Cardiac muscle cell (in vitro differentiated cells and primary cell): ENCODE measurements at regions not wholly inside any gene's neighbourhood (a gene's known extent, or its start where the extent isn't known, plus 50 kb on each side); places are given as distances from the start of the nearest gene placed in this dataset.

ENCODE experiments used
- DNase-seq, 2 donors: peaks; one replicate each; pipeline versions ENCODE4 v3.0.0 to v3.0.0-alpha.2; 2010 to 2017; ENCODE audit warnings: low read depth in 1 of 2, low spot score in 1 of 2
- H3K27ac ChIP-seq: fragments of 200-600 bp; sonication (generic); 2 replicates; pipeline ENCODE4 v1.5.1; 2016
- H3K27me3 ChIP-seq: fragments of 200-600 bp; sonication (generic); 2 replicates; pipeline ENCODE4 v1.6.0; 2016; ENCODE audit warnings: control low read depth
- H3K36me3 ChIP-seq: fragments of 200-600 bp; sonication (generic); 2 replicates; pipeline ENCODE4 v1.5.1; 2016; ENCODE audit warnings: control low read depth
- H3K4me1 ChIP-seq: fragments of 200-600 bp; sonication (generic); 2 replicates; pipeline ENCODE4 v1.8.1; 2017; ENCODE audit warnings: low read depth, mild to moderate bottlenecking, mixed run types
- H3K4me3 ChIP-seq: fragments of 200-600 bp; sonication (generic); 2 replicates; pipeline ENCODE4 v1.5.1; 2016; ENCODE audit warnings: mild to moderate bottlenecking
- H3K9me3 ChIP-seq: fragments of 200-600 bp; sonication (generic); 2 replicates; pipeline ENCODE4 v1.5.1; 2017; ENCODE audit warnings: low read depth, mild to moderate bottlenecking, control low read depth
- TF ChIP-seq, protein P1 (sequence below): IDR thresholded peaks from 2 replicates; pipeline ENCODE4 v1.5.1; 2012; ENCODE audit warnings: low read depth, mild to moderate bottlenecking, low read length

DNA sequence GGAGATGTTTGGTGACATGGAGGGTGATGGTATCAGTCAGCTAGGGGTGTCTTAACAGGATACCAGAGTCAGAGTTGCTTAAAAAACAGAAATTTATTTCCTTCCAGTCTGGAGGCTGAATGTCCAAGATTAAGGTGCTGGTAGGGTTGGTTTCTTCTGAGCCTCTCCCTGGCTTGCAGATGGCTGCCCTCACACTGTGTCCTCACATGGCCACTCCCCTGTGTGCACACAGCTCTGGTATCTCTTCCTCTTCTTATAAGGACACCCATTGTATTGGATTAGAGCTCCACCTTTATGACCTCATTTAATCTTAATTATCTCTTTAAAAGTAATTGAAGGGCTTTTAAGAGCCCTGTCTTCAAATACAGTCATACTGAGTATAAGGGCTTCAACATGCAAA lies 431.8 kb upstream of the MMS22L start:
- Histone ChIP-seq H3K27ac (no peak overlapping the region), H3K9me3 (no peaks in the 10 kb centered on the region), H3K4me1 (peaks cover 3% of the 10 kb centered on the region), H3K27me3 (no peaks in the 10 kb centered on the region), H3K36me3 (no peaks in the 10 kb centered on the region), H3K4me3 (no peak overlapping the region)
- DNase-seq = no peak
- TF ChIP-seq, protein P1, sequence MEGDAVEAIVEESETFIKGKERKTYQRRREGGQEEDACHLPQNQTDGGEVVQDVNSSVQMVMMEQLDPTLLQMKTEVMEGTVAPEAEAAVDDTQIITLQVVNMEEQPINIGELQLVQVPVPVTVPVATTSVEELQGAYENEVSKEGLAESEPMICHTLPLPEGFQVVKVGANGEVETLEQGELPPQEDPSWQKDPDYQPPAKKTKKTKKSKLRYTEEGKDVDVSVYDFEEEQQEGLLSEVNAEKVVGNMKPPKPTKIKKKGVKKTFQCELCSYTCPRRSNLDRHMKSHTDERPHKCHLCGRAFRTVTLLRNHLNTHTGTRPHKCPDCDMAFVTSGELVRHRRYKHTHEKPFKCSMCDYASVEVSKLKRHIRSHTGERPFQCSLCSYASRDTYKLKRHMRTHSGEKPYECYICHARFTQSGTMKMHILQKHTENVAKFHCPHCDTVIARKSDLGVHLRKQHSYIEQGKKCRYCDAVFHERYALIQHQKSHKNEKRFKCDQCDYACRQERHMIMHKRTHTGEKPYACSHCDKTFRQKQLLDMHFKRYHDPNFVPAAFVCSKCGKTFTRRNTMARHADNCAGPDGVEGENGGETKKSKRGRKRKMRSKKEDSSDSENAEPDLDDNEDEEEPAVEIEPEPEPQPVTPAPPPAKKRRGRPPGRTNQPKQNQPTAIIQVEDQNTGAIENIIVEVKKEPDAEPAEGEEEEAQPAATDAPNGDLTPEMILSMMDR = no peak

GRCh38 chr6:97717086-97717485 lies 434.1 kb upstream of the MMS22L start:
- no peaks in the 10 kb centered on the region for H3K9me3 ChIP-seq
- no peak overlapping the region for H3K27ac ChIP-seq
- TF ChIP-seq, protein P1 = no peak
- no peaks in the 10 kb centered on the region for H3K36me3 ChIP-seq
- H3K27me3 ChIP-seq = no peaks in the 10 kb centered on the region
- H3K4me1 ChIP-seq = peaks cover 14% of the 10 kb centered on the region
- H3K4me3 ChIP-seq = no peak overlapping the region
- no peak for DNase-seq

DNA sequence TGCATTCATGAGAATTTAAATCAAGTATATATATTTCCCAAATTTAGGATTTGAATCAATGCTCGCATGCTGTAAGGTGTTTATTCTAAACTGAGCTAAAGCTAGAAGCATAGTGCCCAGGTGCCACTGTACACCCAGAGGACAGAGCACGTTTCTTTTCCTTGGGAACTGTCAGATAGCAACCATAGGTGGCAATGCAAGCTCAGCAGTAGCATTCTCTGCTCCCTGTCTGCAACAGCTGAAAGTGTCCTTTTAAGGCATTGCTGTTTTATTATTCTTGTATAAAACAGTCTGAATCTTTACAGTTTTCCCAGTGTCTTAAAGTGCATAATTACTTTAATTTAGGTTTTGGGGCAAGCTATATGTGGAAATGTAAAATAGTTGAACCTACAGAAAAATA lies 443.4 kb upstream of the MMS22L start:
- Histone ChIP-seq H3K27me3 (no peaks in the 10 kb centered on the region), H3K9me3 (no peaks in the 10 kb centered on the region), H3K36me3 (no peaks in the 10 kb centered on the region), H3K4me3 (no peak overlapping the region), H3K4me1 (peaks cover 13% of the 10 kb centered on the region), H3K27ac (no peak overlapping the region)
- TF ChIP-seq, protein P1 = no peak
- DNase-seq = peak in 1 of 2 donors; percentile 49

- TF ChIP-seq, protein P1 = no peak
- Histone ChIP-seq H3K4me1 (peaks cover 23% of the 10 kb centered on the region), H3K9me3 (no peaks in the 10 kb centered on the region), H3K27ac (no peak overlapping the region), H3K36me3 (no peaks in the 10 kb centered on the region), H3K4me3 (no peak overlapping the region), H3K27me3 (no peaks in the 10 kb centered on the region)
- peak in 1 of 2 donors; percentile 15 for DNase-seq
These were observed 449.0 kb upstream of the MMS22L start for GRCh38 chr6:97732045-97732444.

DNA sequence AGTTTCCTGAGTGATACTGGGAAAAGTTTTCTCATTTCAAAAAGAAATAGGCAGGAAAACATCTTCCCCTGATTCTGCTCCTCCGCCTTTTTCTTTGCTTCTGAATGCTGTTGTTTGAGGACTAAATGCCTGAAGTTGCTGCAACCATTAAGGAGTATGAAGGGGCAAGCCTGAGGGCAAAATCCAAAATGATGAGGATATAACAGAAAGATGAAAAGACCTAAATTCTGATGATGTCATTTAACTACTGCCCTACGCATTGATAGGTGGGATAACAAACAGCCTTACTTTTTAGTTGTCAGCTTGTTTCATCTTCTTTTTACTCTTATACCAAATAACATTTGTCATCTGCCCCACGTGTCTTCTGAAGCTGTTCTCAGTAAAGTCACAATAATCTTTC lies 474.6 kb upstream of the MMS22L start:
- no peak overlapping the region for H3K4me3 ChIP-seq
- TF ChIP-seq, protein P1 = no peak
- no peaks in the 10 kb centered on the region for H3K36me3 ChIP-seq
- H3K9me3 ChIP-seq = no peaks in the 10 kb centered on the region
- peaks cover 19% of the 10 kb centered on the region for H3K4me1 ChIP-seq
- peak overlapping the region; percentile 58 for H3K27ac ChIP-seq
- no peak for DNase-seq
- H3K27me3 ChIP-seq = no peaks in the 10 kb centered on the region

DNA sequence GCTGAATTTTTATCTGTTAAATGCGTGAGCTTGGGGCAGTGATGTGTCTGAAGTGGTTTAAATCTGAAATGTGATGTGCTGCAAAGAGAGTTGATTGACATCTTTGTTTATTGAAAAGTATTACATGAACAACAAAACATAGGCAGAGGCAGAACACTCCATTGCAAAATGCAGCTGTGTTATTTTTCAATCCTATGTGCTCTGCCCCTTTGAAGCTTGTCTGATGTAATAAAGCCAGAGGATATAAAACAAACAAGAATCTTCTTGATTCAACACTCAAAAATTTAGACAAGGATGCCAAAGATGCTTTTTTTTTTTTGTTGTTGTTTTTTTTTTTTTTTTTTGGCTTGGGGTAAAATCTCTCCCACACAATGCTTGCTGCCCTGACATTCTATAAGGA lies 482.4 kb upstream of the MMS22L start:
- Histone ChIP-seq H3K4me1 (no peaks in the 10 kb centered on the region), H3K27ac (no peak overlapping the region), H3K9me3 (no peaks in the 10 kb centered on the region), H3K27me3 (no peaks in the 10 kb centered on the region), H3K36me3 (no peaks in the 10 kb centered on the region), H3K4me3 (no peak overlapping the region)
- DNase-seq = peak in 1 of 2 donors; percentile 3
- TF ChIP-seq, protein P1 = no peak
